Esophagus mucosa (tissue), 1 donor: ENCODE measurements at regions not wholly inside any gene's neighbourhood (a gene's known extent, or its start where the extent isn't known, plus 50 kb on each side); places are given as distances from the start of the nearest gene placed in this dataset.

Experiments
- ATAC-seq: fragments of 200-7000 bp; cut with Tn5 transposase; one replicate; pipeline ENCODE4 v1.9.1; 2020
- donor health status: DM: yes; HTN: yes; CAD: no.

DNA sequence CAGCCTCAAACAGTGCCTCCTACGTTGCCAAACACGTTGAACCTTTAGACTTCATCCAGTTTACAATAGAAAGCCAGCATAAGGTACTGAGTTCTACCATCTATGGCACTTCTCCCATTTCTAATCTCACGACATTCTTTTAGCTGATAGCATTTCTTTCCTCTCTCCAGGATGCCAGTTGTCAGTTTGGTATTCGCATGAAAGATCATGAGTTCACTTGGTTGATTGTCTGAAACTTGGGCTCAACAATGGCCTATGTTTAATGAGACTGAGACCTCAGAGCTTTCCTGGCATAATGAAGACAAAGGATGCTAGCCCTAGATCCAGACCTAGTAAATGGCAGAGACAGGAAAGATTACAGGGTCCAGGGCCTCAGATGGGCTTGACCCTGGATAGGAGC lies 69.2 kb upstream of the SPRY1 start:
- ATAC-seq: no peak

DNA sequence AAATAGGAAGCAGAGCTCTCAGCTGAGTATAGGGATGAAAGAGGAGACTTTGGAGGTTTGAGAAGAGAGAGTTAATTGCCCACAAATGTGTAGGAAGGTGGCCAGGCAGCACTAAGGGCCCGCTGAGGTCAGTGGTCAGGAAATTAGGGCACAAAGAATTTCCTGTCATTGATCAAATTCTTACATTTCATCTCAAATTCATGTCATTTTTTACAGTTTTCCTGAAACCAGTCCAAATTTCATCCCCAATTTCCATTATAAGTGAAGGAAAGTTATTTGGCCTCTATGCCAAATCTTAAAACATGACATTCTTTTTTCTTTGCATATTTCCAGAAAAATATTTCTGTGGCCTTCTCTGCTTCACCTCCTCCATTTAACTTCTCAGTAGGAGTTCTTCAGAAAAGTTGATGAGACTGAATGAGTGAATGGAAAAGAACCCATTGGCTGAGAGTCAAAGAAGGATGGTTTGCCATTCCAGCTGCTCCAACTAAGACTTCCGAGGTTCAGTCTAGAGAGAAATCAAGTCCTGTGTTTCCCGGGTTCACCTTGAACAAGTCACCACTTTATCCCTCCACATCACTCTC lies 68.7 kb upstream of the SPRY1 start:
- no peak for ATAC-seq

DNA sequence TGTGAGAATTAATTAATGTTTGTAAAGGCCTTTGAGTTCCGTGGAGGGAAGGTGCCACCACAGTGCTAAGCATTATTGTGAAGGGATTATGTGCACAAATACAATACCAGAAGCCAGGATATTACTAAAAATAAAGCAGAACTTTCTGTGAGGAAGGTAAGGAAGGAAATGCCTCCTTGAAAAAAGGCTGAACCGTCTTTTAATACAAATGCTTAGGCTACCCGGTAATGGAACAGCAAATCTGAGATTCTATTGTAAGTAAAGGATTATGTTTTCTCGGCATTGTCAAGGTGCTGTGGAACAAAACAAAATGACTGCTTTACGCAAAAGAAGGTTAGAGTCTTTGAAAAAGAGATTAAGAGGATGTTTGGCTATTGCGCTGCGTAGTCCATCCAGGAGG lies 57.9 kb upstream of the SPRY1 start:
- no peak for ATAC-seq

DNA sequence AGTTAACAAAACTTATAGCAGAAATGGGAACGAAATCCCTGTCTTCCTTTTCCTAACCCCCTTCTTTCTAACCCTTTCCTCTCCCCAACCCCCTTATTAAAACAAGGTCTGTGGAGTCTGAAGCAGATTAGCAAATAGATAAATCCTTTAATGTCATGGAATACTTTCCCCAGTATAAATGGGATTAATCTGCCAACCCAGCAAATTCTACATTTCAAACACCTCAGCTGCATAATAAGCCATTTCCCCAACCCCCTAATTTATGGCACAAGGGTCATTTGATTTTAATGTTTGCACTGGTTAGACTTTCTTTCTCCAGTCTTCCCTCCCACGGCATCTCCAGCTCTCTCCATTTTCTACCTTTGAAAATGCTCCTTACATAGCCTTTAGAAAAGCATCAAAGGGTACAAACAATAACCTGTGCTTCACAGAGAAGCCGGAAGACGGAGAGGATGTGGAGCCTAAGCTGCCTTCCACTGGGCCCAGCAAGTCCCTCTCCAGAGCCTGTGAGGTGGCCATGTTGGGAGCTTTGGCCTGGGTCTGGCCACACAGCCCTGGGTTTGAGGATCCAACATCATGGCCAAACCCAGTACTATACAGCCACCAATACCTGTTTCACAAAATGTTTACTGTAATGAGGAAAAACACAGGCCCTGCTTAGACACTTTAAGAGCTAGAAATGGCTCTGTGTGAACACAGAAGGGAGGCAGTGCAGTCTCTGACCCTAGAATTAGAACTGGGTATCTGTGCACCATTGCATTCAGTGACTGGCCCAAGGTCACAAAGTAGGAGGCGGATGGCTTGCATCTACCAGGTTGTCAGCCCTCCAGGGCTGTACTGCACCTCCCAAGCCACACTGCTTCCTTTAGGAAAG lies 56.9 kb upstream of the SPRY1 start:
- ATAC-seq: no peak

DNA sequence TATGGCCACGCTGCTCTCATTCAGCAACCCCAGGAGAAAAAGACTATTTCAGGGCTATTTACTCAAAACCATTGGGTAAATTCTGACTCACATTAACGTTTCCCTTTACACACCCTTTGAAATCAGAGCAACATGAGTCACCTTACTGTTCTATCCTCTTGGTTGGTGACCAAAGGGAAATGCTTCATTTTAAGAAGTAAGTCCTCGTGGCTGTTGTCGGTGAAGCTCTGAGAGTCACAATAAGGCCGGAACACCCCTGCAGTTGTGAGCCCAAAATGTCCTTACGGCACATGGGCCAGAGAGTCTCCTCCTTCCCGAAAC lies 56.3 kb upstream of the SPRY1 start:
- peak; percentile 97 for ATAC-seq

DNA sequence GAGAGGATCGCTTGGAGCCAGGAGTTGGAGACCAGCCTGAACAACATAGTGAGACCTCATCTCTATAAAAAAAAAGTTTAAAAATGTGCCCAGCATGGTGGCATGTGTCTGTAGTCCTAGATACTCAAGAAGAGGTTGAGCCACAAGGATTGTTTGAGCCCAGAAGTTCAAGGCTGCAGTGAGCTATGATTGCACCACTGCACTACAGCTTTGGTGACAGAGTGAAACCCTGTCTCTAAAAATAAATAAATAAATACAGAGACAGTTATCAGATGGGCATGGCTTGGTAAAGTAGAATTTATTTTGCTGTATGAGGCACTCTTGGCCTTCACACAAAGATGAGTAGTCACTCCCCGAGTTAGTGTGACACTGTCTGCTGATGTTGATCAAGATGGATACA lies 54.1 kb upstream of the SPRY1 start:
- ATAC-seq: no peak

DNA sequence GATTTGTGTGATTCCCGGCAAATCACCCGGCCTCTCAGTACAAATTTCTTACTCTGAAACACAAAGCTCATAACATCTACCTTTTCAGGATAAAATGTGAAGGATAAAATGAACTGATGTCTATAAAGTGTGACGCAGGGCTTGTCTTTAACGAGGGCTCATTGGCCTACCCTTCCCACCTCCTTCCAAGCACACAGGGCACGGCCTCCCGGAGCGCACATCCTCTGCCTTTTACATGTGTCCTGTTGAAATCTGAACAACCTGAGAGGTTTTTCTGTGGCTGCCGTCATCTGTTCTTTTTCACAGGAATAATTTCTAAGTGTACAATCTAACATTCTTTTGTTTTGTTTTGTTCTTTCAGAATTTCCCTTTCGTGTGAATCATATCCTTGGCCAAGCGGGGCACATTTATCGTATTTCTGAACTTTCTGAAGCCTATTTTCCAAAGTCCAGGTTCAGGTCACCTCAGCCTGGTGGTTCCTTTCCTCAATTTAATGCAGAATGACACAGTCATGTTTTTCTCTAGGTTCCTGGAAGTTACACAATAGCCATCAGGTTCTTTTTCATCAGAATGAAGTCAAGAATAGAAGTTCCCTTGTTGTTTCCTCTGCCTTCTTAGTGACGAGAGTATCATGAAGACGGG lies 53.1 kb upstream of the SPRY1 start:
- ATAC-seq: no peak

DNA sequence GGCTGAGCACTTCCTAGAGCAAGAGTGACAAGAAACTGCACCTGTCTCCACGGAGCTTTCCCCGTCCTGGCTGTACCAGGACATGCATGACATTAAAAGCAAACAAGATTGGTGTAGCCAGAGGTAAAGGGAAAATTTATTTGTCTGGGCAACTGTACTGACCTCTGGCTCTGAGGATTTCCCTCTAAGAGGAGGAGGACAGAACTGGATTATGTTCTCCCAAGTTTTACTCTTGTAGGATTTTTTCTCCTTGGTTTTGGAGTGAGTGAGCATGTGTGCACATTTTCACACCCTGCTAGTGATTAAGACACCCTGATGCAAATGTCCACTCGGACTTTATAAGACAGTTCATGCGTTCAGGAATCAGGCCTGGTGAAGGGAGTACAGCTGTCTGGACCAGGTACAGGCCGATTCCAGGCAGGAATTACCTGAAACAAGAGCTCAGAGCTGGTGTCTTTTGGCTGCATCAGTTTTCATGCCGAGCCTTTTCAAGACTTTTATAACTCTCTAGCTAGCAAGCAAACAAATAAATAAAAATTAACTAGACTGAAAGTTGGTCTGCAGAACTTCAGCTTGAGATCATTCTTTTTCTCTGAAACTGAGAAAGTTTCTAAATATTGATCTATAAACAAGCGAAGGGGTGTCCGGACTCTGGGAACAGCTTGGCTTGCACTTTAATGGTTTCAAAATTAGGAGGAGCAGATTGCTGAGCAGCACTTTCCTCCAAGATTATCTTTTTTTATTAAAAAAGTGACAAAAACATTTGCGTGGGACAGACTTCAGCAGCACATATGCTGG lies 51.3 kb upstream of the SPRY1 start:
- no peak for ATAC-seq

DNA sequence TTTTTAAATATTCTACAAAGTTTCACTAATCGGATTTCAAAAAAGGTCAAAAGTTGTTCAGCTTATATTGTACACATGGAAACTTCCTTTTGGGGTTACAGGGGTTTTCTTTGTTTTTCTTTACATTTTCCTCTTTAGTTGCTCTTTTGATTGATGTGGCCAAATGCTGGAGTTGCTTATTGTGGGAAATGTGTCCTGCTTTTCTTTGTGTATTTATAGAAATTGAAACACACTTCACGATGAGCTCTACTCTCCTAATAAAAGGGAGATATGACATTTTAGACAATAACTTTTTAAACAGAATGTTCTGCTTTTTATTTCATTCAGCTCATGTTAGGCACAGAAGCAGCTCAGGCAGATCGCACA lies 50.7 kb upstream of the SPRY1 start:
- no peak for ATAC-seq

DNA sequence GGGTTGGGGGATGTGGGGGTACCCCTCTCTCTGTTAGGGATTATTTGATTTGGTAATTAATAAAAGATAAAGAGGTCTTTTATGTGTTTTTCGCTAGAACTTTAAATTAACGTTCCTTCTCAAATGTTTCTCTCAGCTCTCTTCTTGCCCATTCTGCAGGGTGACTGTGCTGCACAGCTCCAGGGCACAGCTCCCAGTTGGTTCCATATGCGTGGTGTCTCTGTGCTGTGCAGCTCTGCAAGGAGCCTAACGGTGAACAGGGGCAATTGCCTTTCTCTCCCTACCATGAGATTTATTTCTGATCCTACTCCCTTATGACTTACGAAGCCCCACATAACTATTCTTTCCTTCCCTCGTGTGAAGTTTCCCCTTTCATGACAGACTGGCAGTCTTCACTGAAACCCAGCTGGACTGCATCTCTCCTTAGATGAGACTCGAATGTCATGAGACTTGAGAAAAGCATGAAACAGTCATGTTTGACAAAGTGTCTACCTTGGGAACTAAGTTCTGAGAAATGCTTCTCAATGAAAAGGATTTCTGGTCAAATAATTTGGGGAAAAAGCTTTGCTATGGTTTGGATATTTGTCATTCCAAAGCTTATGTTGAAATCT lies 50.2 kb upstream of the SPRY1 start:
- no peak for ATAC-seq
